ENCODE measurements at regions not wholly inside any gene's neighbourhood (a gene's known extent, or its start where the extent isn't known, plus 50 kb on each side); places are given as distances from the start of the nearest gene placed in this dataset.

DNA sequence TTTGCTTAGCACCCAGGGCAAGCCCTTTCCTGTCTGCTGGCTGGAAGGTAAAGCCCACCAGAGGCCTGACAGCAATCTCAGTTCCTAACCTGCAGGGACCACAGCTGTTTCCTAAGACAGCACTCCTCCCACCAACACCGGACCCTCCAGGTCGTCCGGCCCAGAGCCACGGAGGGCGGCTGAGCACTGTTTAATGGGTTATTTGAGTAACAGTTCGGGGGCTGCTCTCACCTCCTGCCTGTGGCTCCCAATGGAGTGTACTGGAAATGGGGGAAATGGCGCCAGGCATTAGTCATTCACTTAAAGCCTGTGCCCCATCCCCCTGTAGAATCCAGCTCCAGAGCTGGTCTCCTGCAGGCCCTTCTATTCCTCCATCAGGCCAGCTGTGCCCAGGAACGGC is 81.6 kb upstream of the ADRA2C start:
- DNase-seq (ENCODE audit: low read depth in 2 of 2), result no peak

DNA sequence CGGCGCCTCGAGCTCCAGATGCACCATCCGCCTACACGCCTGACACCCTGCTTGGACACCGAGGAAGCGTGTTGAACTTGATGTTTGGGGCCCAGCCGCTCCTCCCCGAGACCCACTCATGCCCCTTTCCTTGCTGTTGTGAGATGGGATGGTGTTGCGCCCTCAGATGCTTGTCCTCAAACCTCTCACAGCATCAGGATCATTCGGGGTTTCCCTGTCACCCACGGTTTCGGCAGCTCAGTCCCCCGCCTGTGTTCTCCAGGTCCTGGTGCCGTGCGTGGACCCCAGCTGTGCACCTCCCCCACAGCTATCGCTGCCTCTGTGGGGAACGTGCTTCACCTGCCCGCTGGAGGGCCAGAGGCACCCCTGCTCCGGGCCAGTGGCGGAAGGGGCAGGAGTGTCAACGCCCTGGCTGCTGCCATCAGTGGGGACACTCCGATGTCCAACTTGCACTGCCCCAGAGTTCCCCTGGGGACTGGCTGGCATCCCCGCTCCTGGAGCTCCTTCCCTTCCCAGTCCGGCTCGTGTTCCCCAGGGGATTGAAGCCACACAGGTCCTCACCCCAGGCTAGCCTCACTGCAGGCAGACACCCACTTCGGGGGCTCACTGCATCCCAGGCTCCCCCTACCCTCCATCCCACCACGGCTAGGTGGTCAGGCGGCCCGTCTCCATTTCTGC is 82.3 kb upstream of the ADRA2C start:
- DNase-seq (ENCODE audit: low read depth in 2 of 2), result no peak

DNA sequence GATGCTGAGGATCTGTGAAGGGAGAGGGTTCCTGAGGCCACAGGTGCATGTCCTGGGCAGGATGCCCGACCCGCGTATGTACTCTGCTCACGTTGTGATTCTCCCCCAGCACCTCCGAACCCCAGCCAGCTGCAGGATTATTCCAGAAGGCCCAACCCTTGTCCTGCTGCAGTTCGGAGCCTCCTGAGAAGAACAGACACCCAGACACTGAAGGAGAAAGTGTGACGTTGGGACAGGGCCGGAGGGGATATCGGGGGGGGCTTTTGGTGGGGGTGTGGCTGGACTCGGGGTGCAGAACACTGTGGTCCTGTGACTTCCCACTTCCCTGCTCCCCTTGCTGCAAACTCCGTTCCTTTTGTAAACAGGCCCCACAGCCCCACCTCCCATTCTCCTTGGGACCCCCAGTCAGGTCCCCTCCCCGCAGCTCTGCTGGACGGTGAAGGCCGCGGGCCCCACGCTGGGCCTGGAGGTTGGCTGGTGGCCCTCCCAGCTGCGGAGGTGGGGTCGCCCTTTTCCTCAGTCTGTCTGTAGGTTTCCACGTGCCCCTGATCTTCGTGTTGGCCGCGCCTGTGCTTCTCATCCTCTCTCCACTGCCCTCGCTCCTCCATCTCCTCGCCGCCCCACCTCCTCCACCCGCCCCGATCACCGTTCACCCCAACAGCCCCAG is 83.0 kb upstream of the ADRA2C start:
- DNase-seq (ENCODE audit: low read depth in 2 of 2), result no peak

GRCh38 chr4:3682236-3683076 is 83.7 kb upstream of the ADRA2C start:
- DNase-seq (ENCODE audit: low read depth in 2 of 2), result no peak

GRCh38 chr4:3681191-3681590 is 85.0 kb upstream of the ADRA2C start:
- DNase-seq (ENCODE audit: low read depth in 2 of 2), result no peak

- no peak for DNase-seq (ENCODE audit: low read depth in 2 of 2)
Observed at GRCh38 chr4:3680656-3681055, 85.5 kb upstream of the ADRA2C start.

- DNase-seq (ENCODE audit: low read depth in 2 of 2), result no peak
Observed at GRCh38 chr4:3679851-3680311, 86.3 kb upstream of the ADRA2C start.

DNA sequence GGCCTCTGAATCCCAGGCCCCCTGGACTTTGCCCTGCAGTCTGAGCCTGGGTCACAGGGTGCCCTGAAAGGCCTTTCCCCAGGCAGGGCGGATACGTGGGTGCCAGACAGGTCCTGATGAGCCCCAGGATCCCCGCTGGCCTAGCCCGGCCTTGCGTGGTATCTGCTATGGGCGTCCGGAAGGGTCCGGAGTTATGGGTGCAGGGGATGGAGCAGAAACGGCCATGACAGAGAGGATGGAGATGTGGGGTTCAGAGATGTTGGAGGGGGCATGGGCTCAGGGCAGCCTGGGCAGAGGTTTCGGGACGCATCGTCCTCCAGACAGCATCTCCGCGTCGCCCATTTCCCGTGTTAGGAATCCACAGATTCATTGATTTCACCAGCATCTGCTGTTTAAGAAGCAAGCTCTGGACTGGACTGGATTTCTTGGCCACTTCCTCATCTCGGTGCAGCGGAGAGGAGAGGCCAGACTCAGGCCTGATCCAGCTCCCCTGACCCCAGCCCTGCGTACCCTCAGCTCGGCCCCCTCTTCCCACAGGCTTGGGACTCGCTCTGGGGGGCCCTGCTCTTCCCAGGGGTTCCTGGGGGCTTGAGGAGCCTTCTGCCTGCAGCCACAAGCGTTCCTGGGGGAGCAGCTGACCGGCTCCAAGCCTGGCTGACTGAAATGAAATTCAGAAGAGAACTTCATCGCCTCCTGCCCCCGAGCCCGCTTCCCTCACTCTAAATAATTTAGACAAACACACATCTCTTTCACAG is 86.9 kb upstream of the ADRA2C start:
- no peak for DNase-seq (ENCODE audit: low read depth in 2 of 2)

GRCh38 chr4:3677748-3678070 is 88.5 kb upstream of the ADRA2C start:
- DNase-seq (ENCODE audit: low read depth in 2 of 2), result no peak

DNA sequence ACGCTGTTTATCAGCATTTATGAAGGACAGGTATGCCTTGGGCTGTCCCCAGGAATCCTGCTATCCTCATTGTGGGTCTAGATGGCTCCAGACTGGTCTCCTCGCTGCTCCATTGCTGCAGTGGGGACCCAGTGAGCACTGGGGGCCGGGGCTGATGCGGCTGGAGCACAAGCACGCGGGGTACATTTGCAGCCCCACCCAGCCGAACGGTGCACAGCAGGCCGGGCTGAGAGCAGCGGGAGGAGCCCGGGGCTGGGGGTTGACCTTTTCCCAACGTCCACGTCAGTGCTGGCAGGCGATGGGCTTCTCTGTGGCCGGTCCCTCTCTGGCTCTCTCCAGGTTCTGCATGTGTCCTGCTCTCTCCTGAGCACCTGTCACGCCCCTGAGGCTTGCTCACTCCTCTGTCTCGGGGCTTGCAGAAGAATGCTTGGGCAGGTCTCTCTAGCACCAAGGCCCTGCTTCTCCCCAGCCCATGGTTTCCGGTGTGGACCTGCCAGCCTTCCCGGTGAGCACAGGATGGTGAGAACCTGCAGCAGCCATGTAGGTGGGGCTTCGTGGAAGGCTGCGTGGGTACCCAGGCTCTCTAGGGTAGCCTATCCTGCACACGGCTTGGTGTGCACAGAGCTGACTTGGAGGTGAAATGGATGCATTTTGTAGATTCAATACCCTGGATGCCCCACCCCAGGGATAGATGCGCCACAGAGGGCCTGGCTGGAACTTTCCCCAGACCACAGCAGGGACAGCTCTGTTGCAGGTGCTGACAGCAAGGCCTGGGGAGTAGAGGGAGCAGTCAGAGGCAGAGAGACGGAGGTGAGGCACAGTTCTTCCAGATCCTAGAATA is 89.1 kb upstream of the ADRA2C start:
- no peak for DNase-seq (ENCODE audit: low read depth in 2 of 2)

DNA sequence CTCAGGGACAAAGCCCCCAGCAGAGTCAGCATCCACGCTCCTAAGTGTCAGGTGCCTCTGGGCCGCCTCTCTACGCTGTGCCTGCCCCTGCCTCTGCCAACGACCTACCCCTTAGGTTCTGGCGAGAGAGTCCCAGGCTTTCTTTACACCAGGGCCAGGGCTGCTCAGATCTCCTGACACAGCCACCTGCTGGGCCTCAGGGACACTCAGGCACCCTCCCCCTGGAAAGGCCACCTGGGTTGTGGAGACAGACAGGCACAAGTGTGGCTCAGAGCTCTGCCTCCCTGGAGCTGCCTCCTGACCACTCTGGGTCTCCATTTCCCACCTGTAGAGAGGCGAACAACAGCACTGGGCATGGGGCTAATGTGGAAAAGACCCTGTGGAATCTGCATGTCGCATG is 90.0 kb upstream of the ADRA2C start:
- no peak for DNase-seq (ENCODE audit: low read depth in 2 of 2)

DNA sequence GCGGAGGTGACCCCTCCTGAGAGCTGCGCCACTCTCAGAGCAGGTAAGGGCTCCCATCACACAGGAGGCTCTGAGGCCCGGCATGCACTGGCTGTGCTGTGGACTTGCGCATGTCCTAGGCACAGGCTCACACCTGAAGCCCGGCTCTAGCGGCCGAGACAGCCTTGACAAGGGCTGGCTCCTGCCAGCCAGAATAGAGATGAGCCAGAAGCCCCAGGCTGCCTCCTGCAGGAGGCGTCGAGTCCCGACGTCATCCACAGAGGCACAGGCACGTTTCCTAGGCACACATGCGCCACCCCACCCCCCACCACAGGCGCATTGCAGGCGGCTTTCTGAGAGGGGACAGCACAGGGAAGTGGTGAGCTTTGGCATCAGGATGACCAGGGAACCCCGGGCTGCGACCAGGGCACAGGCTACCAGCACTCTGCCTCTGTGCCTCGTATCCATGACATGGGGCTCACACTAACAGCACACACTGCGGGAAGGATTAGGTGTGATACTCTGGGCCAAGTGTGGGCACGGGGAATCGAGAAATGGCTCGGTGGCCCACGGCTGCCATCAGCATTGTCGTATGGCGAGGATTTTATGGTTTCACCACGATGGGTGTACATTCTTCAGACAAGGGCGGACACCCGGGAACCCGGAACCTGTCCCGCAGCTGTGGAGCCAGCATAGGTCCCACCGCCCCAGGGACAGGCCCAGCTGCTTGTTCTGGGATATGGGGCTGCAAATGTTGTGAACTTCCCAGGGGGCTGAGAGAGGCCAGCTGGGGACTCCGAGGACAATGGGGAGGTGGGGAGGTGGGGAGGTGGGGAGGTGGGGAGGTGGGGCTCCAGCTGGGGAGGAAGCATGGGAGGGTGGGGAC is 90.7 kb upstream of the ADRA2C start:
- DNase-seq (ENCODE audit: low read depth in 2 of 2), result no peak

DNA sequence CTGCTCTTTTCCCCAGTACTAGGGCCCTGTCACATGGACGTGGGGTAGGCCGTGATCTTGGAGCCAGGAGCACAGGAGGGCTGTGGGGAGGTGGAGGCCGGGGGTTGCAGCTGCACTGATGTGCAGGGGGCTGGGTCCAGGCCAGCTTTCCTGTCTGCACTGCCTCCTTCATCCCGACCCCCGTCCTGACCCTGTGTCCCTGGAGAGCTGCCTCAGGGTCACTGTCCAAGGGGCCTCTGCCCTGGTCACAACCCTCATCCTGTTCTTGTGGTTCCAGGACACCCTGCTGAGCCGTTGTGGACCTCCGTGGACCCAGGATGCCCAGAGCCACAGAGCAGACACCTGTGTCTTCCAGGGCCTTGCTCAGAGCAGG is 91.7 kb upstream of the ADRA2C start:
- no peak for DNase-seq (ENCODE audit: low read depth in 2 of 2)

DNA sequence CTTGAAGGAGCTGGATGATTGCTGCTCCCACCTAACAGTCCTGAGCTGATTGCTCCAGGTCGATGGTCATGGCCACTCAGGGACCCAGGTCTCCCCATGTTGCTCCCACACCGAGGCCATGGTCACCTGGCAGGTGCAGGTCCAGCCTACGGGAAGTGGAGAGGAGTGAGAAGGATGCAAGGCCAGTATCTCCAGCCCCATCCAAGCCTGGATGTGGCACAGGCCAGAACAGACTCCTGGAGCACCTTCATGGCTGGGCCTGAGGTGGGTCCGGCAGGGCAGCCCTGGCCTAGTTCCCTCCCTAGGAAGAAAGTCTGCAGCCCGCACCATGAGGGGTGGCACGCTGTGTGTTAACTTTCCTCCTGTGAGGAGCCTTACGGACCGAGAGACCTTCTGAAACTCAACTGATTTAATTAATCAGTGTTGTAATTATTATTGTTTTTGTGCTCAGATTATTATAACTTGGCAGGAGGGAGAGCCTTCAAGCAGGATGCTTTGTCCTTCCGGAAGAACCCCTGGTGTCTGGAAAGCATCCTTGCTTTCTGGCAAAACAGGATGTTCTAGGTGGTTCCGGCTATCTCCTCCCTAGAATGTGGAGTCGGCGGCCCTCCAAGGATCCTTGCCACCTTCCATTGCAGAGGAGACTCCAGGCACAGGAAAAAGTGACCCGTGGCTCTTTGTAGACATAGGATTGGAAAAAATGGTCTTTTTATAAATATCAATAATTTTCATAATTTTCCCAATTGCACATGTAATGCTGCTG is 92.3 kb upstream of the ADRA2C start:
- no peak for DNase-seq (ENCODE audit: low read depth in 2 of 2)

DNA sequence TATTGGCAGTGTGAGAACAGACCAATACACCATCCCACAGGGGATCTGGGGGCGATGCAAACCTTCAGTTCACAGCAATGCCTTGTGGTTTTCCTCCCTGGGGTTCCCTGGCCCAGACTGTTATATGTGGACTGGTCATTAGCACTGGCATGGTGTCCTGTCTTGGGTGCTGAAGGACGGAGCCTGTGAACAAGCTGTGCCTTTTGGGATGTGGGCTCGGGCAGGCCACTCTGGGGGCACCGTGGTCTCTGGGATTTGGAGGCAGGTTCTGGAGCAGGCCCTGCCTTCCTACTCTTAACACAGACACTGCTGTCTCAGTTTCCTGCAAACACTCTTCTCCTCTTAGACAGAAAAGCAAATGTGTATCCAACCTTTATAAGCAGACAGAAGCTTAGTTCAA is 93.0 kb upstream of the ADRA2C start:
- no peak for DNase-seq (ENCODE audit: low read depth in 2 of 2)

GRCh38 chr4:3672465-3672831 is 93.7 kb upstream of the ADRA2C start:
- no peak for DNase-seq (ENCODE audit: low read depth in 2 of 2)

DNA sequence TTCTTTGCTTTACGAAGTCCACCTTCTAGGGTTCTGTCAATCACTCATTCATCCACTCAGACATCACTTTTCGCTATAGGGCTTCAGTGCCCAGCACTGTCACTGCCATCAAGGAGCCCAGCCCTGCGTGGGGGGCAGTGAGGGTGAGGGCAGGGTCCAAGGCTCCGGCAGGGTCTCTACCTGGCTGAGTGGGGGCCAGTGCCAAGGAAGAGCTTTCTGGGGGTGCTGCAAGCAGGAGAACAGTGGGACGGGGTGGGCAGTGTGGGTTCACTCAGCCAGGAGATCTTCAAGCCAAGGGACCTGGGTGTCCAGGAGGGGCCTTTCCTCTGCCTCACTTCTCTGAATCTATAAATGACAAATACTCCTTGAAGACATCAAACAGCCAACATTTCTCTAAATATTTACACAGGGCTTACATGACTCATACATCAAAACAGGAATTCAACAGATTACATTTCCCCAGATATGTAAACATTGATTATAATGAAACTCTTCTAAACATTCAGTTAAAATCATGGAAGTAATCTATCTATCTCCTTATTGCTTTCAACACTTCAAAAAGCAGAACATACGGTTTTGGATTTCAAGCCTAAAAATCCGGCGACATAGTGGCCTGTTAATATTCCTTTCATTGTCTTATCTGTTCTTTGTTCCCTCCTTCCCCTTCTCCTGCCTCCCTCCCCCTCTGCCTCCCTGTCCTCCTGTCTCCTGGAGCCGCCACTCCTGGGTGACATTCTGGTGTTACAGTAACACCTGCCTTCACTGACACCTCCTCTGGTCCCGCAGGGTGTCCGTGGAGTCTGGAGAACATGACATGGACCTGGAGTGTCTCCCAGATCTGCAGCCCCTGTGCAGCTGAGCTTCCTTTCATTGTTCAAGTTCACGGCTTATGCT is 94.4 kb upstream of the ADRA2C start:
- no peak for DNase-seq (ENCODE audit: low read depth in 2 of 2)

Measured in fibroblast of skin of left biceps (primary cell).